ENCODE measurements at regions not wholly inside any gene's neighbourhood (a gene's known extent, or its start where the extent isn't known, plus 50 kb on each side); places are given as distances from the start of the nearest gene placed in this dataset.
"Not testable (repeated sequence)": the region's sequence is repeated elsewhere in the genome, so short reads cannot be mapped to it uniquely, and the experiment has no call there.

GRCh38 chr1:102498929-102499328 lies 502.2 kb upstream of the OLFM3 start:
- no peak for DNase-seq

GRCh38 chr1:102497810-102498209 lies 501.1 kb upstream of the OLFM3 start:
- not testable (repeated sequence) for DNase-seq

GRCh38 chr1:102472520-102472919 lies 475.8 kb upstream of the OLFM3 start:
- no peak for DNase-seq

- no peak for DNase-seq
These were observed 474.0 kb upstream of the OLFM3 start for GRCh38 chr1:102470767-102471166.

- DNase-seq = no peak
These were observed 469.8 kb upstream of the OLFM3 start for GRCh38 chr1:102466487-102466886.

GRCh38 chr1:102463328-102463727 lies 466.6 kb upstream of the OLFM3 start:
- DNase-seq = no peak

- DNase-seq = not testable (repeated sequence)
These were observed 445.6 kb upstream of the OLFM3 start for GRCh38 chr1:102442317-102442716.

GRCh38 chr1:102435483-102435882 lies 438.8 kb upstream of the OLFM3 start:
- no peak for DNase-seq

- peak in 2 of 14 donors; percentile 1 for DNase-seq
These were observed 437.7 kb upstream of the OLFM3 start for GRCh38 chr1:102434421-102434820.

GRCh38 chr1:102431253-102431652 lies 434.5 kb upstream of the OLFM3 start:
- no peak for DNase-seq

- no peak for DNase-seq
These were observed 423.3 kb upstream of the OLFM3 start for GRCh38 chr1:102420034-102420433.
